Stimulated activated CD4-positive, alpha-beta T cell treated with anti-CD3 and anti-CD28 coated beads, Interleukin-1b, Interleukin-23, amount 100 ng/mL, for 24 hours (primary cell): ENCODE measurements at regions not wholly inside any gene's neighbourhood (a gene's known extent, or its start where the extent isn't known, plus 50 kb on each side); places are given as distances from the start of the nearest gene placed in this dataset.
"Not testable (repeated sequence)": the region's sequence is repeated elsewhere in the genome, so short reads cannot be mapped to it uniquely, and the experiment has no call there.

Source experiments
- DNase-seq, 4 experiments: peaks; one replicate each; pipeline ENCODE4 v3.0.0-alpha.2; 2020; ENCODE audit warnings: low read depth in 4 of 4, low spot score in 1 of 4

DNA sequence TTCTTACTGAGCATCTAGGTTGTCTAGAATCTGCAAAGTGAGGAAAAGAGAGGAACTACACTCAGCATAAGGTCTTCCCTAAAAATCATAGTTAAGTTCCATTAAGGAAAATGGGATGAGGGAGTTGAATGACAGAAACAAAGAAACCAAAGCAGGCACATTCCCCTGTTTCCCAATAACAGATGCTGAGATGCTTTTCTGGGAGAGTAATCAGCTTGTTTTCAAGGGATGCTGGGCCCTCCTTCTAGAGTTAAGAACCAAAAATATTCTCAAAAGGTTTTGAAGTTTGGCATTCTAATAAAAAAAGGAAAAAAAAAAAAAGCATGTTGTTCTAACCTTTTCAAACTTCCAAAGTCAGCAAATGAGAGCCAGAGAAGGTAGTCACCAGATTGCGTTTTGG lies 105.2 kb upstream of the ZNF648 start:
- no peak for DNase-seq

DNA sequence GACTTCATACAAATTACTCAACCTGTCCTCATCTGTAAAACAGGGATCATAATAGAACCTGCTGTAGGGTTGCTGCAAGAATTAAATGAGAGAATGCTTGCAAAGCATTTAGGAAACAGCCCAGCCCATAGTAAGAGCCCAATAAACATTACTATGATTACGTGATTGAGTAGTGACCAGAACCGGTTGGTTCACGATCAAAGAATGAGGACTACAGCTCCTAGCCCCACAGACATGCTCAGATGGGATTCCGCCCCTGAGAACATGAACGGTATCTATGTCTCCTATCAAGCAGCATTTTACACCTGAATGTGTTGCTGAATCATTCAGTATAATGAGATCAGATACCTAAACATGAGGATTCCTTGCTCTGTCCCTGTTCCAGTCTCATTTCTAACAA lies 104.8 kb upstream of the ZNF648 start:
- no peak for DNase-seq

DNA sequence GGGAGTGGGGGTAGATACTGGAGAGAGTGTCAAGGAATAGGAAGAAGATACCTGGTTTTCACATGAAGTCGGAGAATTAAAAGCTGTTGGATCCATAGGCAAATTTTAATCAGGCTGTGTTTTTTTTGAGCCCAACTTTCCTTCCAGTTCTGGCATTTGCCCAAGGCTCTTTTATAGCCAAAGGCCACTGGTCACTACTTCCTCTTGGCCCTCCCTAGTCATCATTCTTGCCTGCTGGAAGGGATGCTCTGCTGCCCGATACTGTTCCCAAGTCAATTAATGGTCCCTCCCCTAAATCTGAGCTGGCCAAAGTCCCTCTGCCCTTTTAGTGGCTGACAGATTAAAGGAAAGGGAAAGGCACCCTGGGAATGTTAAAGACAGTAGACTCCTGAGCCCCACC lies 102.8 kb upstream of the ZNF648 start:
- no peak for DNase-seq

DNA sequence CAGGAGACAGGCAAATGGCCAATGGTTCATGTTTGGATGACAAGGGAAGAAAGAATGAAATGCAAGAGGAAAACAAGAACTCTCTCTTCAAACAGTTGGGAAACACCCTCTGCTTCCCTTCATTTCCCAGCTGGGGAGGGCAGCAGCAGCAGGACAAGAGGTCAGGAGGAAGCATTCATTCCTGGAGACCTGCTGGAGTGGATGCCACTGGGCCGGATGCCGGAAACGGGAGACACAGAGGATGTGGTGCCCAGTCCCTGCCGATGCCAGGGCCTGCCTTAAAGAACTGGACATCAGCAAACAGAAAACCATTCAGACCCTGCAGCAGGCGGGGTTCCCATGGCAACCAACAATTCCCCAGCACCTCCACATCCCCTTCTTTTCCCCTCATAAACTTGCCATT lies 102.3 kb upstream of the ZNF648 start:
- DNase-seq = no peak

DNA sequence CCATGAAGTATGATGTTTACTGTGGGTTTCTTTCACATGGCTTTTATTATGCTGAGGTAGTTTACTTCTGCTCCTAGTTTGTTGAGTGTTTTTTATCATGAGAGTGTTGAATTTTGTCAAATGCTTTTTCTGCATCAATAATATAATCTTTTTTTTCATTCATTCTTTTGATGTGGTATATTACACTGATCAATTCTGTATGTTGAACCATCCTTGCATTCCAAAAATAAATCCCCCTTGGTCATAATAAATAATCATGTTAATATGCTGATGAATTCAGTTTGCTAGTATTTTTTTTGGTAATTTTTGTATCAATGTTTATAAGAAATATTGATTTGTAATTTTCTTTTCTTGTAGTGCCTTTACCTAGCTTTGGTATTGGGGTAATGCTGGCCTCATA lies 97.9 kb upstream of the ZNF648 start:
- DNase-seq = no peak

DNA sequence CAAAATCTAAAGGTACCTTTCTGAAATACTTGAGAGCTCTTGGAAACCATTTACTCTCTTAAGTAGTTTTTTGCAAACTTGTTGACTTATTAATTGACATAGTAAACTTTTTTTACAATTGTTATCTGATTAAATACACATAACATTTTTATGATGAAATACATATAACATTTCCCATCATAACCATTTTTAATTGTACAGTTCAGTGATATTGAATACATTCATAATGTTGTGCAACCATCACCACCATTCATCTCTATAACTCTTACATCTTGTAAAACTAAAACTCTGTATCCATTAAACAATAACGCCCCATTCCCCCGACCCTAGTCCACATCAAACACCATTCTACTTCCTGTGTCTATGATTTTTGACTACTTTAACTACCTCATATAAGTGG lies 95.7 kb upstream of the ZNF648 start:
- no peak for DNase-seq

DNA sequence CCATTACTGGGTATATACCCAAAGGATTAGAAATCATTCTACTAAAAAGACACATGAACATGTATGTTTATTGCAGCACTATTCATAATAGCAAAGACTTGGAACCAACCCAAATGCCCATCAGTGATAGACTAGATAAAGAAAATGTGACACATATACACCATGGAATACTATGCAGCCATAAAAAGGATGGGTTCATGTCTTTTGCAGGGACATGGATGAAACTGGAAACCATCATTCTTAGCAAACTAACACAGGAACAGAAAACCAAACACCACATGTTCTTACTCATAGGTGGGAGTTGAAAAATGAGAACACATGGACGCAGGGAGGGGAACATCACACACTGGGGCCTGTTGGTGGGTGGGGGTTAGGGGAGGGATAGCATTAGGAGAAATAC lies 92.9 kb upstream of the ZNF648 start:
- DNase-seq = not testable (repeated sequence)

DNA sequence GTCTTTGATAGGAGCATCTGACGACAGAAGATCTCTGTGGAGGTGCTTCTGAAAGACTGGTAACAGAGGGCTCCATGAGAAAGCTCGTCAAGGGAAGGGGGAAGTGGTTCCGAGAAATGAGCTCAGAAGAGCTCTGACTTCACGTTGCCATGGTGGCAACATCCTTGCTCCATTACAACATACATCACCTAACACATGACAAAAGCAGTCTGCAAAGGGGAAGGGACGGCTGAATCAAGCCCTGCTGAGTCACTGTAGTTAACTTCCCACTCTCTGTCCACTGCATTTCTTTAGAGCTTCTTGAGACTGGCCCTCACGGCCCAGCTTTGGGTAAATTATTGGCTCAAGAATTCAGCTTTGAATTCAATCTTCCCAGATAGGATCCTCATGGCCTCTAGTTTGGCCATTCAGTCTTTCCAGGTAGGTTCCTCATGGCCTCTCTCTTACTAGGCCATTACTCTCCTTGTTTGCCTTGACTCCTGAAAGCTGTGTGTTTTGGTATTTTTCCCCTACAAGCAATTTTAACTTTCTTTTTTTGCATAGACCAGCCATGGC lies 88.0 kb upstream of the ZNF648 start:
- DNase-seq = no peak

DNA sequence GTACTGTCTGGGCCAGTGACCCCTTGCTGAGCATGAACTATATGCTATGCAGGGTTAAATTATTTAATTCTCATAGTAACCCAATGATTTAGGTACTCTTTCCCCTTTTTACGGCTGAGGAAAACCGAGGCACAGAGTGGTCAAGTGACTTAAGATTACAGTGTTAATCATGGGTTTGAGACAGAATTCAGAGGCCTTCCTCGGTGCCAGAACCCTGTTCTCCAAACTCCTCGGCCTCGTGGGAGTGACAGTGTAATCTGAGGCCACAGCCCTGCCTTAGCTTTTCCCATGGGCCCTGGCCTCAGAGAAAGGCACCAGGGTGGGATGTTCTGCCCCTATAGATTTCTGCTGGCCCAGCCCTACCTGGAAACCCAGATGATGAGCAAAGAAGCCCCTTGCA lies 86.4 kb upstream of the ZNF648 start:
- DNase-seq = no peak

DNA sequence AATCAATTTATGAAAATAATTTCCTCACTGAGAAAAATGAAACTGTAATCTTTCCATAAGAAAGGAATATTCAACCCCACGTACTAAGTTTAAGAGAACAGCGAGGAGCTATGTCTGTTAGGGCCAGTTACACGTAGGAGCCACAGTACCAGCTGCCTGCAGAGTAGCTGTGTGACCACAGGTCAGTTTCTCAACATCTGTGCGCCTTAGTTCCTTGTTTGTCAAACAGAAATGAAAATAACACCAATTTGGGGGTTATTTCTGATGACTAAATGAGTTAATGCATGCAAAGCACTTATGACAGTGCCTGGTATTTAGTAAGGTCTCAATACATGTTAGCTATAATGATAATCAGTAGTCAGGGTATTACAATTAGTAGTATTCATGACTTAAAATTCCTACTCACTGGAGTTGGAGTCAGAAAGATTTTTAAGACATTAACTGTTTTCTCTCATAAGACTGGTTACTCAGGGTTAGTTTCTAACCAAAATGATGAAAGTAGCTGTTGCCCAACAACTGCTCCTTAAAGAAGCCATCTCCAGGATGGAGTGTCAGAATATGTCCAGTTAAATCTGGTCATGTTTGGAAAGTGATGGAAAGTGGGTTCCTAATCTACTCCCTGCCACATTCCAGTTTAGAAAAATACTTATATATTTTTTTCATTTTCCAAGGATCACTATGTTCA lies 85.8 kb upstream of the ZNF648 start:
- no peak for DNase-seq

DNA sequence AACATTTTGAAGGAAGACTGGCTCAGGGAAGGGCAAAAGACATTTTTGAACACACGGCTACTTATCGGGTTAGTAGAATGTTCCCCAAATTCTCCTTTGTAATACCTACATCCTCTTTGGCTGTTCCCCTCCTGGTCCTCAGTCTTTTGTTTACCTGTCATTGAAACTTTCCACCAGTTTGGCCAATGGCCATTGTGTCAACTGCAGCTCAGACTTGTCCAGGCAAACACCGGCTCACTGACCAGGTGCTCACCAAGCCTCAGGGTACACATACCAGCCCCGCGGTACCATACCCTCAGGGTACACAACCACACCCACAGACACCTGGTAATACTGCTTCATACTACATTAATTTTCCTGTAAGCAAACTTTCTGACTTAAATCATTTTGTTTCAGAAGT lies 84.8 kb upstream of the ZNF648 start:
- no peak for DNase-seq

DNA sequence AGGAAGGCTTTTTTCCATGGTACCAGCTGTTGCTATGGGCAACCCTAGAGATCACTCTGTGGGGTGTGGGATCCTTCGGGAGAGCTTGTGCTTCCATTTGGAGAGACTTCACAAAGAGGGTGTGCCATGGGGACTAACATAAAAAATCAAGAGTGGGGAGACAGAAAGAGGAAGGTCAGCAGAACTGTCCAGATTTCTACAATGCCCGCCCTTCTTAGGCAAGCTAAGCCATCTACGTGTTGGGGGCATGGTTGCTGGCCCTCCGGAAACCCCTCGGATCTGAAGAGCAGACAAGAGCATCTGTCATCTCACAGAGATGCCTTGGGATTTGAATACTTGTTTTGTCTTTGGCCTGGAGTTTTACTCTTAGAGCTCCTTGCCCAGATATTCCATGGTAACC lies 83.9 kb upstream of the ZNF648 start:
- DNase-seq = no peak

DNA sequence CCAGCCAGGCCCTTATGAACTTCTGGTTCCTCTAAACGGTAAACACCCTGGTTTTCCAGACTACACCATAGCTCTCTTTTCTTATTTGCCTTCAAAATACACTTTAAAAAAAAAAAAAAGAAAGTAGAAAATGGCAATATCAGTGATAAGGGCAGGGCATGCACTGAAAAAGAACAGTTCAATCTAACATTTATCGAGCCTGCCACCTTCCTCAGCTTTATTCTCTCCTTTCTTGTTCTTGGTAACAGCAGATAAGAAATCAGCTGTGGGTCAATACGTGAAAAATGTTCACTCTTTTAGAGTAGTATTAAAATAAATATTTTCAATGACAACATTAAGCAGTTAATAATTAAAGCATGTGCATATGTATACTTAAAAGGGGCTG lies 83.1 kb upstream of the ZNF648 start:
- DNase-seq = no peak

DNA sequence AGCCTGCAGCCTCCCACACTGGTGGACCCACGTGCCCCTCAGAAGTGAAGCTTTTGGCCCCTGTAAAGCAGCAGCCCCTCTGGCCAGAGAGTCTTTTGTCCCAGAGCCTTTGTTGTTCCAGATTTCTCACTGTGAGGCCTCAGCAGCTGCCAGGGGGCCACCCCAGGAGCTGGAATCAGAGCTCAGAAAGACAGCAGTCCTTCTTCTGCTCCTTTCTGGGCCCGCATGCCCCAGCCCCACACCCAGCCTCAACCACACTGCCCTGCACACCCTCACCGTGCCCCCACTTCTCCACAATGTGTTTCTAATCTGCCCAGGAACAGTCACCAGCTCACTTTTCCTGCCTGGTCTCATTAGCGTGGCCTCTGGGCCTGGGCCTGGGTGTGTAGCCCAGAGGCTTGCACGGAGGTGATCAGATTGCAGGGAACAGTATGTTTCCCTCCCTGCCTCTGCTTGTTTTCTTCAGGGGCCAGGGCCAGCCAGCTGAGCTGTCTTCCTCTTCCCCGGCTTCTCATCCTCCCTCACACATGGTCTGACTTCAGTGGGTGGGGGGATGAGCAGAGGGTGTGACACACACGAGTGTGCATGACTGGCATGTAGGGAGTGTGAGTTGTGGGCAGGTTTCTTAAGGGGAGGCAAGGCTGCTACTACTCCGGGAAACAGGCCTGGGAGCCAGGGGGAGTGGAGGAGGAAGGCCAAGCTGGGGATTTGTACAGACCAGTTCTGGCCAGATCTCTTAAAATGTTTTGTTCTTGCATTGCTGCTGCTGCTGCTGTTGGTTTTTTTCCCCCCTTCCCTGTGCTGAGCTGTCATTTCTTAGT lies 82.5 kb upstream of the ZNF648 start:
- no peak for DNase-seq

DNA sequence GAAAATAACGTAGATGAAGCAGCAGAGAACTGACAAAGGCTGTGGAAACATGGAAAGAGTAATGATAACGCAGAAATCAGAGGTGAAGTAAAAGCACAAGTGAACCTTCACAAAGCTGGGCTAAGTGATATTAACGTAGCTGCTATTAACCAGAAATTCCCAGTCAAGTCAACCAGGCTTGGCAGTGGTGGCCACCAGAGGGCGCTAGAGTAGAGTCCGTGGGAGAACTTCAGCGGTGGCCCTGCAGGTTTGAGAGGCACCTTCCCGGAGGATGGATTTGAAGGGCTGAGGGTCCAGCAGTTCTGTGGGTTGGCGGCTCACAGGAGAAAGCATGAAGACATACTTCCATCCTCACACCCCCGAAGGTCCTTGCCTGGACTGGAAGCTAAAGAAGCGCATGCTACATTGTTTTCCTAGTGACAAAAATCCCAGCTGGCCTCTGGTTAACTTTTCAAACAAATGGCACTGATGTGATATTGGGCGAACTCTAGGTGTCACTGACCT lies 81.7 kb upstream of the ZNF648 start:
- peak; percentile 77 to 94 (median 89) for DNase-seq

DNA sequence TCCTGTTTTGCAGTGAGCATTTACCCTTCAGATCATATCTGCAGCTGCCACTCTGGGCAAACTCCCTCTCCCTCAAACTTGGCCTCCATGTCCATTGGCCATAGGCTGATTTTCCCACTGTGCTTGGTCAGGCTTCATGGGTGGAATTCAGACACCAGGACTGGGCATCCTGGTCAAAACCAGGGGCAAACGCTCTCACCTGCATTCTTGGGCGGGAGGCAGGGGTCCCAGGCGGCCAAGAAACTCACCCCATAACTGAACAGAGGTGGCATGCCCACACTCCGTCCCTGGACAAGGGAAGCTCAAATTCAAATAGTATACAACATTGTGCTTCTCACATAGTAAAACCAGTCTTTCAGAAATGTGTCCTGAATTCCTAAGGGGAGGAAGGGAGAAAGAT lies 81.1 kb upstream of the ZNF648 start:
- no peak for DNase-seq

DNA sequence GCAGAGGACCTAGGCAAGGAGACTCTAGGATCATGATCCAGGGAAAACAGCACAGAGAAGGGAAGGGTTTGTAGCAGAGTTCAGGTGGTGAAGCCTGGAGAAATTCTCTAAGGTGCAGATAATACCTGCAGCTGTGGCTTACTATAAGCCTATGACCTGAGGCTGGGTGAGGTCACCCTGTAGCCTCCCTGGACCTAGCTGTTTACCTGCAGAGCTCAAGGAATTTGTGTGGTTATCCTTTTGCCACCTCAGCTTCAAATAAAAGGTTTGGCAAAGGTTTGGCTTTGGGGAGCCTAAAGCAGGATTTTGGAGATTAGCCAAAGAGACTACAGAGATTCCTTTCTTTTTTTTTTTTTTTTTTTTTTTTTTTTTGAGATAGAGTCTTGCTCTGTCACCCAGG lies 79.5 kb upstream of the ZNF648 start:
- no peak for DNase-seq

DNA sequence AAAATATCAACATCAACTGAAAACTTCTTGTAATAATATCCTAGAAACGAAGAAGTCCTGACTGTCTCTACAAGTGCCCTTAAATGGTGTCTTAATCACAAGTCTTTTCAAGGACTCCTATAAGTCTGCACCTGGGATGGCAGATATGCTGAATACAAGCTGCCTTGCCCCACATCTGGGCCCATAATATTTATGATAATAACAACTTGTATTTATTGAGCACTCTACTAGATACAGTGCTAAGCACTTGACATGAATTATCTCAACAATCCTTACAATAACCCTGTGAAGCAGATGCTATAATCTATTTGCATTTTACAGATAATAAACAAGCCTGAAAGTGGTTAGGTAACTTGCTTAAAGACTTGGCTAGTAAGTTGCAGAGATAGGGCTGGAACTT lies 78.0 kb upstream of the ZNF648 start:
- no peak for DNase-seq

DNA sequence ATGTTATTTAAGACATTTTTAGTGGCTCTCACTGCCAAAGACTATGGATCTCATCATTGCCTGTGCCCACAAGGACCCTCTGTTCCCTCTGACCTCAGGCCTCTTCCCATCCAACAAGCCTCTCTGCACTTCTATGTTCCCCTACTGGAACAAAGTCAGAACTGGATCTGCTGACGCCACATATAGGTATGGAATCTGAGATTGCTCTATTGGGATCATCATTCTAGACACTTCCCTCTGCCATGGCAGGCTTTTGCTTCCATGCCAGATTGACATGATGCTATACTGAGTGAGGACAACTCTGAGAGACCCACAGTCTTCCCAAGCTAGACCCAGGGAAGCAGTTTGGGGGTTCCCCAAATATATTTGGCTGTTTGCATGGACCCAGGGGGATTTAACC lies 76.0 kb upstream of the ZNF648 start:
- no peak for DNase-seq

DNA sequence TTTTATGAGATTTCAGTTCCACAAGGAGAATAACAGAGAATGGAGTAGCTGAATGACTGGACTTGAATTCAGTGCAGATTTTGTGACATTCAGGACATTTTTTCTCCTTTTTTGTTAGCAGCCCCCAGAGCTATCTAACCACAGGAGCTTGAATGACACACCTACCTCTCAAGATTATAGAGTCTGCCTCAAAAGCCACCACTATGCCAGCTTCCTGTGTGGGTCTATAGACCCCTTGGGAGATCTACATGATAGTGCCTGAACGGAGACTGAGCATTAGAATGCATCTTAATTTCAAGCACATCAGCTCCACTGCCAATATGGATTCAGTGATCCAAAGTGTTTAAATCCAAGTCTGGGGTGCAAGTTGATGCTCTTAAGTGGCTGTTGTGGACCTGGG lies 74.4 kb upstream of the ZNF648 start:
- no peak for DNase-seq

DNA sequence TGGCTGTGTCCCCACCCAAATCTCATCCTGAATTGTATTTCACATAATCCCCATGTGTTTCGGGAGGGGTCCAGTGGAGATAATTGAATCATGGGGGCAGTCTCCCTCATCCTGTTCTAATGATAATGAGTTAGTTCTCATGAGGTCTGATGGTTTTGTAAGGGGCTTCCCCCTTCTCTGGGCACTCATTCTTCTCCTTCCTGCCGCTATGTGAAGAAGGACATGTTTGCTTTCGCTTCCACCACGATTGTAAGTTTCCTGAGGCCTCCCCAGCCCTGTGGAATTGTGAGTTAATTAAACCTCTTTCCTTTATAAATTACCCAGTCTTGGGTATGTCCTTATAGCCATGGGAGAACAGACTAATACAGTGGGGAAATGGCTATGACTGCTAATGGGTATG lies 72.7 kb upstream of the ZNF648 start:
- DNase-seq = no peak

DNA sequence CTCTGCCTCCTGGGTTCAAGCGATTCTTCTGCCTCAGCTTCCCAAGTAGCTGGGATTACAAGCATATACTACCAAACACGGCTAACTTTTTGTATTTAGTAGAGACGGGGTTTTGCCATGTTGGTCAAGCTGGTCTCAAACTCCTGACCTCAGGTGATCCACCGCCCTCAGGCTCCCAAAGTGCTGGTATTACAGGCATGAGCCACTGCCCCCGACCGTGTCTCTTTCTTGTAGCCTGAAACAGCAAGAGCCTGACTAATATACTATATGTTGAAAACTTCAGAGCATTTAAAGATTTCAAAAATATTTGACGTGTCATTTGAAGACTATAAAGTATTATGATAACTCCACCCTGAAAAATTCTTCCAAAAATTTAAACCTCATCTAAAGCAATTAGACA lies 71.7 kb upstream of the ZNF648 start:
- no peak for DNase-seq
